Endodermal cell (in vitro differentiated cells): ENCODE measurements at regions not wholly inside any gene's neighbourhood (a gene's known extent, or its start where the extent isn't known, plus 50 kb on each side); places are given as distances from the start of the nearest gene placed in this dataset.

Source experiments
- DNase-seq: peaks from one replicate; pipeline ENCODE4 v3.0.0-alpha.2; 2017
- H3K27ac ChIP-seq: 2 replicates; pipeline ENCODE4 v1.5.1; 2013; ENCODE audit warnings: mild to moderate bottlenecking, low read depth, low read length, moderate library complexity
- H3K27me3 ChIP-seq: 2 replicates; pipeline ENCODE4 v1.6.1; 2013; ENCODE audit warnings: mild to moderate bottlenecking, low read length, moderate library complexity; ENCODE audit not compliant: insufficient read depth, control insufficient read depth, poor library complexity, severe bottlenecking
- H3K36me3 ChIP-seq: 2 replicates; pipeline ENCODE4 v1.7.0; 2013; ENCODE audit warnings: mild to moderate bottlenecking, low read length, moderate library complexity; ENCODE audit not compliant: control insufficient read depth, insufficient read depth
- H3K4me1 ChIP-seq: one replicate; pipeline ENCODE4 v1.7.0; 2013; ENCODE audit warnings: low read length; ENCODE audit not compliant: control insufficient read depth, insufficient read depth
- H3K4me3 ChIP-seq: 2 replicates; pipeline ENCODE4 v1.5.1; 2013; ENCODE audit warnings: mild to moderate bottlenecking, low read length, moderate library complexity
- H3K9ac ChIP-seq: 2 replicates; pipeline ENCODE4 v1.6.1; 2013; ENCODE audit warnings: mild to moderate bottlenecking, low read length, moderate library complexity; ENCODE audit not compliant: poor library complexity, severe bottlenecking; ENCODE audit errors: extremely low read depth
- H3K9me3 ChIP-seq: 2 replicates; pipeline ENCODE4 v1.6.1; 2013; ENCODE audit warnings: mild to moderate bottlenecking, low read length, moderate library complexity; ENCODE audit not compliant: control insufficient read depth
- H3K27ac Mint-ChIP-seq: 2 replicates; pipeline ENCODE4 v1.8.0; 2020; ENCODE audit warnings: mixed read lengths
- H3K27me3 Mint-ChIP-seq: 2 replicates; pipeline ENCODE4 v1.8.0; 2021; ENCODE audit warnings: mild to moderate bottlenecking, mixed read lengths; ENCODE audit not compliant: insufficient read depth
- H3K36me3 Mint-ChIP-seq: 2 replicates; pipeline ENCODE4 v1.8.0; 2020; ENCODE audit warnings: low read depth, mixed read lengths
- H3K4me1 Mint-ChIP-seq: 2 replicates; pipeline ENCODE4 v1.8.0; 2020; ENCODE audit warnings: mixed read lengths
- H3K4me3 Mint-ChIP-seq: 2 replicates; pipeline ENCODE4 v1.8.0; 2020; ENCODE audit warnings: mild to moderate bottlenecking, moderate library complexity, mixed read lengths
- H3K9me3 Mint-ChIP-seq: 2 replicates; pipeline ENCODE4 v1.8.0; 2020; ENCODE audit warnings: mild to moderate bottlenecking, mixed read lengths
- CTCF ChIP-seq: fragments of 200-600 bp; sonication (generic); conservative IDR thresholded peaks from 2 replicates; pipeline ENCODE4 v1.5.0; 2021; ENCODE audit warnings: antibody characterized with exemption, mild to moderate bottlenecking
- WGBS, 2 experiments: methylation state at CpG; one replicate each; pipeline versions ENCODE4 v1.1.5 to v1.1.7; 2013; ENCODE audit warnings: missing lambda C conversion rate in 2 of 2, mixed read lengths in 1 of 2; ENCODE audit not compliant: insufficient coverage in 1 of 2, insufficient read length in 1 of 2; 5-methylcytosine and 5-hydroxymethylcytosine counted together

DNA sequence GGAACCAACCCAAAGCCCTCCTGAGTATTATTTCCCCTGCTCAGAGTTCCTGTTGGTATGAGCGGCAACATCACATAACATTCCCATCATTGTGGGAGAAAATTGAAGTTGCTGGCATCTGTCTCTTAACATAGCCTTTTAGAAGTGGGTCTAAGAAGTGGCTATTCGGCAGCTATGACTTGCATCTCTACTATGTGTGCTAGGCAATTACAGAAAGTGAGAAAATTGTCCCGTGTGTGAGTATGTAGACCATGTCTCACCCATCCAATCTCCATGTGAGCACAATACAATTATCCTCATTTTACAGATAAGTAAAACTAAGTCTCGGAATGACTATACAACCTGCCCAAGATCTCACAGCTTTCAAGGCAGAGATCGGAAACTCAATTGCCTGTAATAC lies 239.4 kb upstream of the ZNF462 start:
- Mint-ChIP-seq H3K36me3 (no peaks in the 10 kb centered on the region), H3K4me3 (no peak overlapping the region), H3K9me3 (no peaks in the 10 kb centered on the region), H3K4me1 (peaks cover 16% of the 10 kb centered on the region), H3K27me3 (peaks cover 3% of the 10 kb centered on the region), H3K27ac (no peak overlapping the region)
- no peaks in the 10 kb centered on the region for H3K27me3 ChIP-seq
- H3K36me3 ChIP-seq, result no peaks in the 10 kb centered on the region
- no peak for DNase-seq
- no peak overlapping the region for H3K27ac ChIP-seq
- H3K9me3 ChIP-seq, result no peaks in the 10 kb centered on the region
- H3K9ac ChIP-seq, result no peak overlapping the region
- H3K4me1 ChIP-seq, result no peaks in the 10 kb centered on the region
- 81 to 82% methylated on average over 2 to 5 of the region's 5 CpGs for WGBS, 2 experiments
- no peak overlapping the region for H3K4me3 ChIP-seq
- TF ChIP-seq CTCF, result no peak

GRCh38 chr9:106625259-106625789 lies 237.6 kb upstream of the ZNF462 start:
- Histone ChIP-seq H3K9me3 (no peaks in the 10 kb centered on the region), H3K4me3 (no peak overlapping the region), H3K9ac (no peak overlapping the region), H3K36me3 (no peaks in the 10 kb centered on the region), H3K27me3 (no peaks in the 10 kb centered on the region), H3K27ac (no peak overlapping the region), H3K4me1 (no peaks in the 10 kb centered on the region)
- Mint-ChIP-seq H3K27ac (no peak overlapping the region), H3K9me3 (no peaks in the 10 kb centered on the region), H3K36me3 (no peaks in the 10 kb centered on the region), H3K4me1 (peaks cover 13% of the 10 kb centered on the region), H3K4me3 (no peak overlapping the region), H3K27me3 (peaks cover 3% of the 10 kb centered on the region)
- 97 to 100% methylated on average over 3 of the region's 3 CpGs for WGBS, 2 experiments
- no peak for DNase-seq
- TF ChIP-seq CTCF, result no peak

DNA sequence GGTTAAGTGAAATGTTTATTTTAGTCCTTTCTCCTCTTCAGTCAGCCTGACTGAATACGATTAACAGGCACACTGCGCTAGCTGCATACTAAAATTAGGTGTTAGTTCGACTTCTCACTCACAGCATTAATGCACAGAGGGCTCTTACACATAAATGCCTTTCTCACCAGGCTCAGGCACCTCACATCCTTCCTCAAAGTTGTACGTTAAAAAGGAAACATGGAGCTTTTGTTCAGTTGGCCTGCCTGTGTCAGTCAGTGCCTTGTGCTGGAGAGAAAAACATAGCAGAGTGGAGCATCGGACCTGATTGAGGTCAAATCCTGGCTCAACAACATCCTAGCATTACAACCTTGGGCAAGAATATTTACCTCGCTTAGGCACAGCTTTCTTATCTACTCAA lies 236.0 kb upstream of the ZNF462 start:
- TF ChIP-seq CTCF, result no peak
- Histone ChIP-seq H3K4me3 (no peak overlapping the region), H3K36me3 (no peaks in the 10 kb centered on the region), H3K9ac (no peak overlapping the region), H3K27me3 (no peaks in the 10 kb centered on the region), H3K4me1 (no peaks in the 10 kb centered on the region), H3K9me3 (no peaks in the 10 kb centered on the region), H3K27ac (no peak overlapping the region)
- Mint-ChIP-seq H3K27me3 (no peaks in the 10 kb centered on the region), H3K27ac (no peak overlapping the region), H3K9me3 (no peaks in the 10 kb centered on the region), H3K36me3 (no peaks in the 10 kb centered on the region), H3K4me3 (no peak overlapping the region), H3K4me1 (no peaks in the 10 kb centered on the region)
- 91 to 95% methylated on average over 4 to 6 of the region's 6 CpGs for WGBS, 2 experiments
- DNase-seq, result no peak
